NCI-H146 treated with DMSO at 0.1 percent for 48 hours (cell line): ENCODE measurements at regions not wholly inside any gene's neighbourhood (a gene's known extent, or its start where the extent isn't known, plus 50 kb on each side); places are given as distances from the start of the nearest gene placed in this dataset.
"Not testable (repeated sequence)": the region's sequence is repeated elsewhere in the genome, so short reads cannot be mapped to it uniquely, and the experiment has no call there.

ENCODE experiments used
- DNase-seq: peaks from one replicate; lab custom pipeline; 2025; ENCODE audit not compliant: unreplicated experiment; lab: John Stamatoyannopoulos, UW

GRCh38 chr5:138702166-138703077 is 50.8 kb upstream of the CTNNA1 start:
- DNase-seq, result peak; percentile 22

DNA sequence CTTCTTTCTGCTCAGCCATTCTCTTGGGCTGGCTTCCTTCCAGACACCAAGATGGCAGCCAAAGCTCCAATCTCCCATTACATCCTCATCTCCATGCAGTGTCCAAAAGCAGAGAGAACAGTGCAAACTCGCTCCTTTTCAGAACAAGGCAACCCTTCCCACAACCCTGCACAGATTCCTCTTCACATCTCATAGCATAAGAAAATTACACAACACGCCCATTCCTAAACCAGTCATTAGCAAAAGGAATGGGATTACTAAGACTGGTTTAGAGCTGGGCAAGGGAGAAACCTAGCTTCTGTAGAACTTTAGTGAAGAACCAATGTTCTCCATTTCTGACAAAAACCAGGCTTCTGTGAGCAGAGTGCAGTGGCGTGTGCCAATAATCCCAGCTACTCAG is 51.5 kb upstream of the CTNNA1 start:
- DNase-seq, result no peak

DNA sequence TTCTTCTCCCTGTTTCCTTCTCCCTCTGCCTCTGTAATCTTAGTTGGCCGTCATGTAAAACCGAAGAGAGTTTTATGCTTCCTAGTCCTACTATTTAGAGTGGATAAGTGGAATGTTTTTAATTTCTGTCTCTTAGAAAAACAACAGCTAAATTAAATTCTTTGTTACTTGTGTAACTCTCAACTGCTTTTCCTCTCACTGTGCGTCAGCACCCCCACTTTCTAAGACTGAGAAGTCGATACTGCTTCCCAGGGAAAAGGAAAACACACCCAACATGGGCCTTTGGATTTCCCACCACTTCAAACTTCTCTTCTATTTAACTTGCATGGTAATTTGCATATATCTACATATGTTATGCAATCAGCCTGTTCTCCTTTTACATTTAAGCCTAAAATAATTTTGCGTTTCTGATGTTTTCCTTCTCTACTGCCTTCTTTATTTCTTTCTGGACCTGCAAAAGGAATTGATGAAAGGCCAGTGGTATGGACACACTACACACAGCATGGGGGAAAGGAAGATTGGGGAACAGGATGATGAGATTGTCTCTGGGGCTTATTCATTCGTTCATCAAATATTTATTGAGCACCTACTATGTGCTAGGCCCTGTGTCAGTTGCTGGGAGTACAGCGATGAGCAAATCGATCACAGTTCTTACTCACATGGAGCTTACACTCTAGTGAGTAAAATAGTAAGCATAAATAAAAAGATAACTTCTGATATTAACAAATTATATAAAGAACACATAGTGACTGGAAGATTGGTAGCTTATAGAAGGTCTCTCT is 52.5 kb upstream of the CTNNA1 start:
- no peak for DNase-seq

GRCh38 chr5:138699482-138699881 is 53.7 kb upstream of the CTNNA1 start:
- no peak for DNase-seq

DNA sequence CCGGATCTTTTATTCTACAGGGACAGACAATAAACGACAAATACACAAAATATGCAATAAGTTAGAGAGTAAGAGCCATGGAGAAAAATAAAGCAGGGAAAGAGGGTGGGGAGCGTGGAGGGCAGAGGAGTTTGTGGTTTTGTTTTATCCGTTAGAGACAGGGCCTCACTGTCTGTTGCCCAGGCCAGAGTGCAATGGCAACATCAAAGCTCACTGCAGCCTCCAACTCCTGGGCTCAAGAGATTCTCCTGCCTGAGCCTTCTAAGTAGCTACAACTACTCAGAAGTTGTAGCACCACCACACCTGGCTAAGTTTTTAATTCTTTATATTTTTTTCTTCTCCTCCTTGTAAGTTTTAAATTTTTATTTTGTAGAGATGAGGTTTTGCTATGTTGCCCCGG is 54.5 kb upstream of the CTNNA1 start:
- no peak for DNase-seq

- DNase-seq, result no peak
Measured at GRCh38 chr5:138697720-138698360, 55.4 kb upstream of the CTNNA1 start.

DNA sequence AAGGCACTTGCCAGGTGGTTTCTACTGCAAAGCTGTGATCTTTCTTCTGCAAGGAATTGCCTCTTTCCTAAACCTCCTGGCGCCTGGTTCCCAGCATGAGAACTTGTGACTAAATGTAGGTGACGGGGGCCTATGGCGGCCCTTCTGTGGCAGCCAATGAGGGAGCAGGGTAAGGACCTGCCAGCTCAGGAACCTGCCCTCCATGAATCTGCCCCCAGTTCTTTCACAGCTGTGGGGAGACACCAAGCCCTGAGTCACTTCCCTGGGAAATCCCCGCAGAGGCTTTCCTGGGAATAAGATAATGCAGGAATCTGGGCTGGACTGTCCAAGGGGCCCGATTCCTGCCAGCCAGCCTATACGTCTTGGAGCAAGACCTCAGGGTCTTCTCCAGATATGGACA is 56.7 kb upstream of the CTNNA1 start:
- DNase-seq, result no peak

GRCh38 chr5:138695781-138696180 is 57.4 kb upstream of the CTNNA1 start:
- DNase-seq, result no peak

DNA sequence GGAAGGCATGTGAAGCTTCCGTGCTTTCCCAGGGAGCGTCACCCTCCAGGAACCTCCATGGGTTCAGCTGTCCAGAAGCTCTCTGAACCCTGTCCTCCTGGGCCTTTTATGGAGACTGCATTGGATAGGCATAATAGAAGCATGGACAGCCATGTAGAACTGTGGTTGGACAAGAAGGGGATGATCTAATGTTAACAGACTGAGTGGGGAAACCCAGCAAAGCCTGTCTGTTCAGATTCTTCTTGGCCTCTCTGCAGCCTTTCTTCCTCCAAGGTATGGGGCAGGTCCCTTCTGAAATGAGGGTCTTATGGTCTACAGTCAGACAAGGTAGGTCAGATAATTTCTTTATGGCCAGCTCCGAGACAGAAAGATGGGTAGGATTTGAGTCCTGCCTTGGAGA is 59.1 kb upstream of the CTNNA1 start:
- no peak for DNase-seq

GRCh38 chr5:138692370-138692769 is 60.9 kb upstream of the CTNNA1 start:
- DNase-seq, result no peak

DNA sequence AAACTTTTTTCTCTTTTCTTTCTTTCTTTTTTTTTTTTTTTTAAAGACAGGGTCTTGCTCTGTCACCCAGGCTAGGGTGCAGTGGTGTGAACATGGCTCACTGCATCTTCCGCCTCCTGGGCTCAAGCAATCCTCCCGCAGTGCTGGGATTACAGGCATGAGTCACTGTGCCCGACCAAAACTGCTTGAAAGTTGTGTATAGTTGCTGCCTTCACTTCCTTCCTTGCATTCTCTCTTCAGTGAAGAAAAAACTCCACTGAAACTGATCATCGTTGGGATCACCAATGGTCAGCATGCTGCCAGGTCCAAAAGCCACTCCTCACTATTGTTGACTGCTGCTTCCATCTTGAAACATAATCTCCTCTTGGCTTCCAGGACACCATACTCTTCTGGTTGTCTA is 66.6 kb upstream of the CTNNA1 start:
- no peak for DNase-seq

- no peak for DNase-seq
Measured at GRCh38 chr5:138685193-138685745, 68.0 kb upstream of the CTNNA1 start.

- not testable (repeated sequence) for DNase-seq
Measured at GRCh38 chr5:138682462-138682861, 70.8 kb upstream of the CTNNA1 start.

DNA sequence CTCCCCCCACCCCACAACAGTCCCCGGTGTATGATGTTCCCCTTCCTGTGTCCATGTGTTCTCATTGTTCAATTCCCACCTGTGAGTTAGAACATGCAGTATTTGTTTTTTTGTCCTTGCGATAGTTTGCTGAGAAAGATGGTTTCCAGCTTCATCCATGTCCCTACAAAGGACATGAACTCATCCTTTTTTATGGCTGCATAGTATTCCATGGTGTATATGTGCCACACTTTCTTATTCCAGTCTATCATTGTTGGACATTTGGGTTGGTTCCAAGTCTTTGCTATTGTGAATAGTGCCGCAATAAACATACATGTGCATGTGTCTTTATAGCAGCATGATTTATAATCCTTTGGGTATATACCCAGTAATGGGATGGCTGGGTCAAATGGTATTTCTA is 74.4 kb upstream of the CTNNA1 start:
- DNase-seq, result not testable (repeated sequence)

DNA sequence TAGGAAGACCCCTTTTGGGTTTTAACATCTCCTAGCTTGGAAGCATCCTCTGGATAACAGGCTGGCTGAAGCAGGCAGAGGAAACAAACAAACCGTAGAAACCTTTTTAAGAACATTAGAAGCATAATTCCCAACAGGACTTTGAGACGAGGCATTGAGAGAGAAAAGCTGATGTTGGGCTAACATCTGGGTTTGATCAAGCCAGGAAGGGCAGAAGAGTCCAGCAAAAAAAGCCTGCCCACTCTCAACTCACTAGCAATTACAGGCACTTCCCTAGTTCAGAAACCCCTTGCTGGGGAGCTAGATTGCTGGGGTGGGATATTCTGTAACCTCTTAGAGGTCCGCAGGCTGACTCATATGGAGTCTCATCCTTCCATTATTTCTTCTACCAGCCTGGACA is 75.4 kb upstream of the CTNNA1 start:
- no peak for DNase-seq

DNA sequence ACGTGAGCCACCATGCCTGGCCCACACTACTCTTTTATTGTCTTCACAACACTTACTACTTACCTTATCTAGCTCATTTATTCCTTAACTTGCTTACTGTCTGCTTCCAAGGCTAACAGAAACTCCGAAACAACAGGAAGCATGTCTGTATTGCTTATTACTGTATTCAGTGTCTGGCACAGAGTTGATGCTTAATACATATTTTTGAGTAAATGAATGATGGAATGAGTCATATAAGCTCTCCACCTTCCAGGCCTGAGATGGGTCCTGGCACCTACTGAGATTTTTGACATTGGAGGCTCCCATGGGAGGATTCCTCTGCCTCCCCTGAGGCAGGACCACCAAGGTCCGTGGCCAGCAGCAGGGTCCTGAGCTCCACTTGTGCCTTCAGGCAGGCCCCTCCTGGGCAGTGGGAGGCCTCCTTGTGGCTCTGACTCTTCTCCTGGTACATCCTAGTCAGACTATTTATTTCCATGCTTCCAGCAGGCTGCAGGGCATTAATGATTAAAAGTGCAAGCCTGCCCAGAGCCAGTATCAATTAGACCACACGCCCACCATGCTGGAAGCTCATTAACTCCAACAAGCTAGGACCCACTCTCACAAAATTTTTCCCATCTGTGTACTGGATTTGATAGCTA is 76.5 kb upstream of the CTNNA1 start:
- DNase-seq, result no peak

DNA sequence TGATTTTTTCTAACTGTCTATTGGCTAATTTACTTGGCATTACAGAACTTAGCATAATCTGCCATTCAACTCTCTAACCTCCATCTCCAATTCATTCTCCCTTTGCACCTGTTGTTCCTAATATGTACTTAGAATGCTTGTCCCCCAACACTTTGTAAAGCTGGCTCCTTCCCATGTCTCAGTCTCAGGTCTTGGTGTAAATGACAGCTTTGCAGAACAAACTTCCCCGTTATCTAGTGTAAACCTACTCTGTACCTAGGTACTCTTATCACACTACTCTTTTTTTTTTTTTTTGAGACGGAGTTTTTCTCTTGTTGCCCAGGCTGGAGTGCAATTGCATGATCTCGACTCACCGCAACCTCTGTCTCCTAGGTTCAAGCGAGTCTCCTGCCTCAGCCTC is 77.2 kb upstream of the CTNNA1 start:
- no peak for DNase-seq

GRCh38 chr5:138668451-138669380 is 84.5 kb upstream of the CTNNA1 start:
- DNase-seq, result no peak

DNA sequence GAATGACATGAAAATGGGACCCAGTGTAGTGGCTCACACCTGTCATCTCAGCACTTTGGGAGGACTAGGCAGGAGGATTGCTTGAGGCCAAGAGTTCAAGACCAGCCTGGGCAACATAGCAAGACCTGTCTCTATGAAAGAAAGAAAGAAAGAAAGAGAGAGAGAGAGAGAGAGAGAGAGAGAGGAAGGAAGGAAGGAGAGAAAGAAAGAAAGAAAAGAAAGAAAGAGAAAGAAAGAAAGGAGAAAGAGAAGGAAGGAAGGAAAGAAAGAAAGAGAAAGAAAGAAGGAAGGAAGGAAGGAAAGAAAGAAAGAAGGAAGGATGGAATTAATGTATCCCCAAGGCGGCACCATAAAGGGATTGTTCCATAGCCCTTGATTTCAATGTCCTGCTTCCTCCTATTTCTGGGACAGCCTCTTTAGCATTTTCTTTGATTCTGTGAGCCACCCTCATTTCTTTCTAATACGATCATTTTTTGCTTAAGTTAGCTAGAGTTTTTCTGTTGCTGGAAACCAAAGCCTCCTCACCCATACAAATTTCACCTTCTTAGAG is 85.4 kb upstream of the CTNNA1 start:
- not testable (repeated sequence) for DNase-seq
